ENCODE measurements at regions not wholly inside any gene's neighbourhood (a gene's known extent, or its start where the extent isn't known, plus 50 kb on each side); places are given as distances from the start of the nearest gene placed in this dataset.

DNA sequence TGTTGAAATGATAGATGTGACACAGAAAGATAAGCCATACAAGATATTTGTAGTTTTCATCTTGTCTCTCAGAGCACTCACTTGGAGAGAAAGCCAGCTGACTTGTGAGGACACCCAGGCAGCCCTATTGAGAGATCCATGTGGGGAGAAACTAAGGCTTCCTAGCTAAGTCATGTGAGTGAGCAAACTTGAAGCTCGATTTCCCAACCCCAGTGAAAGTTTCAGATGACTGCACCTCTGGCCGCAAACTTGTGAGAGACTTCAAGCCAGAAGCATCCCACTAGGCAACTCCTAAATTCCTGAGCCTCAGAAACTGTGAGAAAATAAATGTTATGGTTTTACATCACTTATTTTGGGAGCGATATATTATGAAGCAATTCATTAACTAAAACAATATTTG lies 832.3 kb downstream of the LTN1 start:
- TF ChIP-seq, protein P1, sequence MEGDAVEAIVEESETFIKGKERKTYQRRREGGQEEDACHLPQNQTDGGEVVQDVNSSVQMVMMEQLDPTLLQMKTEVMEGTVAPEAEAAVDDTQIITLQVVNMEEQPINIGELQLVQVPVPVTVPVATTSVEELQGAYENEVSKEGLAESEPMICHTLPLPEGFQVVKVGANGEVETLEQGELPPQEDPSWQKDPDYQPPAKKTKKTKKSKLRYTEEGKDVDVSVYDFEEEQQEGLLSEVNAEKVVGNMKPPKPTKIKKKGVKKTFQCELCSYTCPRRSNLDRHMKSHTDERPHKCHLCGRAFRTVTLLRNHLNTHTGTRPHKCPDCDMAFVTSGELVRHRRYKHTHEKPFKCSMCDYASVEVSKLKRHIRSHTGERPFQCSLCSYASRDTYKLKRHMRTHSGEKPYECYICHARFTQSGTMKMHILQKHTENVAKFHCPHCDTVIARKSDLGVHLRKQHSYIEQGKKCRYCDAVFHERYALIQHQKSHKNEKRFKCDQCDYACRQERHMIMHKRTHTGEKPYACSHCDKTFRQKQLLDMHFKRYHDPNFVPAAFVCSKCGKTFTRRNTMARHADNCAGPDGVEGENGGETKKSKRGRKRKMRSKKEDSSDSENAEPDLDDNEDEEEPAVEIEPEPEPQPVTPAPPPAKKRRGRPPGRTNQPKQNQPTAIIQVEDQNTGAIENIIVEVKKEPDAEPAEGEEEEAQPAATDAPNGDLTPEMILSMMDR (IDR thresholded peaks at IDR 0.05): no peak
- TF ChIP-seq POLR2AphosphoS5 (IDR thresholded peaks at IDR 0.05): no peak

Data from transverse colon (tissue), 4 donors.